IPS DF 19.7 (cell line): ENCODE measurements at regions not wholly inside any gene's neighbourhood (a gene's known extent, or its start where the extent isn't known, plus 50 kb on each side); places are given as distances from the start of the nearest gene placed in this dataset.
"Not testable (repeated sequence)": the region's sequence is repeated elsewhere in the genome, so short reads cannot be mapped to it uniquely, and the experiment has no call there.

Source experiments
- DNase-seq: peaks from one replicate; pipeline ENCODE4 v3.0.0-alpha.2; 2013; ENCODE audit warnings: low read depth, low spot score

GRCh38 chr17:12195418-12195817 is 174.7 kb downstream of the MAP2K4 start:
- DNase-seq, result no peak

- DNase-seq, result no peak
Measured at GRCh38 chr17:12201294-12201880, 180.7 kb downstream of the MAP2K4 start.

- no peak for DNase-seq
Measured at GRCh38 chr17:12209632-12210191, 189.0 kb downstream of the MAP2K4 start.

GRCh38 chr17:12220714-12221439 is 200.2 kb downstream of the MAP2K4 start:
- DNase-seq, result not testable (repeated sequence)

- DNase-seq, result no peak
Measured at GRCh38 chr17:12222392-12222791, 201.7 kb downstream of the MAP2K4 start.

- DNase-seq, result no peak
Measured at GRCh38 chr17:12227547-12227946, 206.9 kb downstream of the MAP2K4 start.

- DNase-seq, result no peak
Measured at GRCh38 chr17:12229335-12229734, 208.7 kb downstream of the MAP2K4 start.

- DNase-seq, result no peak
Measured at GRCh38 chr17:12230481-12231354, 210.0 kb downstream of the MAP2K4 start.

GRCh38 chr17:12231355-12231682 is 210.6 kb downstream of the MAP2K4 start:
- no peak for DNase-seq

- not testable (repeated sequence) for DNase-seq
Measured at GRCh38 chr17:12239021-12239420, 218.3 kb downstream of the MAP2K4 start.

GRCh38 chr17:12242345-12242954 is 221.8 kb downstream of the MAP2K4 start:
- DNase-seq, result no peak

- DNase-seq, result no peak
Measured at GRCh38 chr17:12247761-12248160, 227.1 kb downstream of the MAP2K4 start.

- no peak for DNase-seq
Measured at GRCh38 chr17:12250973-12251372, 230.3 kb downstream of the MAP2K4 start.

- DNase-seq, result no peak
Measured at GRCh38 chr17:12252462-12252861, 231.8 kb downstream of the MAP2K4 start.

- DNase-seq, result no peak
Measured at GRCh38 chr17:12254460-12254859, 233.8 kb downstream of the MAP2K4 start.

GRCh38 chr17:12256380-12256995 is 235.8 kb downstream of the MAP2K4 start:
- no peak for DNase-seq

GRCh38 chr17:12257176-12257575 is 236.5 kb downstream of the MAP2K4 start:
- no peak for DNase-seq

GRCh38 chr17:12261354-12261753 is 240.7 kb downstream of the MAP2K4 start:
- no peak for DNase-seq

- DNase-seq, result no peak
Measured at GRCh38 chr17:12269751-12270150, 249.1 kb downstream of the MAP2K4 start.

- DNase-seq, result no peak
Measured at GRCh38 chr17:12277827-12278226, 257.1 kb downstream of the MAP2K4 start.

- no peak for DNase-seq
Measured at GRCh38 chr17:12282056-12282455, 261.4 kb downstream of the MAP2K4 start.
